Retina (tissue), 1 donor: ENCODE measurements at regions not wholly inside any gene's neighbourhood (a gene's known extent, or its start where the extent isn't known, plus 50 kb on each side); places are given as distances from the start of the nearest gene placed in this dataset.
"Not testable (repeated sequence)": the region's sequence is repeated elsewhere in the genome, so short reads cannot be mapped to it uniquely, and the experiment has no call there.

Experiments used
- DNase-seq: peaks from one replicate; pipeline ENCODE4 v3.0.0-alpha.2; 2016

DNA sequence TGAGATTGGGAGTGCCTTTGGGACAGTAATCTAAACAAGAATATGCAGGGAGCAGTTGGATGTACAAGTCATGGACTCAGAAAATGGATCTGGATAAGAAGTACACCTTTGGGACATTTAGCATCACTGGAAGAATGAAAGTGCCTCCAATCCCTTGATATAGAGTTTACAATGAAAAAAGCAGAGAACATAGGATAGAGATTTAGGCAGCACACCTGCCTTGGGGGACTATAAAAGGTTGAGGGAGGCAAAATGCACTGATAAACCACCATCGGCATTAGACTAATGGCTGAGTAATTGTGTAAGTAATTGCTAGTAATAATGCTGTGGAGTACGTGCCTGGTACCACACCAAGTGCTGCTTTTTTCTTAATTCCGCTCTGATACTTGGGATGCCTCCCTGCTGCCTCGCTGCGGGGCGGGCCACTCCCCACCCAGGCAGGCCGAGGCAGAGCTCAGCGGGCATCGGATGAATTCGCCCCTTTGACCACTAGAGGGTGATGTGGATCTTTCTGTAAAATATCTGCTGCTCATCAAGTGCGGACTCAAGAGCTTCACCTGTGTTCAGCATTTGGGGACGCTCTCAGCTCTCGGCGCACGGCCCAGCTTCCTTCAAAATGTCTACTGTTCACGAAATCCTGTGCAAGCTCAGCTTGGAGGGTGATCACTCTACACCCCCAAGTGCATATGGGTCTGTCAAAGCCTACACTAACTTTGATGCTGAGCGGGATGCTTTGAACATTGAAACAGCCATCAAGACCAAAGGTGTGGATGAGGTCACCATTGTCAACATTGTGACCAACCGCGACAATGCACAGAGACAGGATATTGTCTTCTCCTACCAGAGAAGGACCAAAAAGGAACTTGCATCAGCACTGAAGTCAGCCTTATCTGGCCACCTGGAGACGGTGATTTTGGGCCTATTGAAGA is 99.9 kb downstream of the ANKRD18B start:
- peak; percentile 88 for DNase-seq

- DNase-seq: not testable (repeated sequence)
These were observed 104.3 kb downstream of the ANKRD18B start for GRCh38 chr9:33628318-33628717.

GRCh38 chr9:33628865-33629410 is 104.9 kb downstream of the ANKRD18B start:
- DNase-seq: no peak

DNA sequence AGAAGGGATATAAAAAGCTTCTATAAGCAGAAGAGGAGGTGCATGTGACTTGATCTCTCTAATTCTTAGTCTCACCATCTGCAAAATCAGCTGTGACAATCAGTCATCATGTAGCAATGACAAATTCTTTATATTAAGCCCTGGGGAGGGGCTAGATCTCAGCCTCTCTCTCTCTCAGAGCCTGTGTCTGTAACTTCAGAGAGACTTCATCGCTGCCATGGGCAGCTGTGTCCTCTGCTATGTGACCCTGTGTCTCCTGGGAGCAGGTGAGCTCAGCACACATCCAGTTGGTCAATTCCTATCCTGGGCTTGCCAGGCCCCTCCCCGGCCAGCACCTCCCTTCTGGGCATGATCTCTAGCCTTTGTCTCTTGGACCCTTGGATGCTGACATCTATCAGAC is 109.6 kb downstream of the ANKRD18B start:
- no peak for DNase-seq

- no peak for DNase-seq
These were observed 113.8 kb downstream of the ANKRD18B start for GRCh38 chr9:33637881-33638280.

- no peak for DNase-seq
These were observed 114.4 kb downstream of the ANKRD18B start for GRCh38 chr9:33638391-33638915.

GRCh38 chr9:33645706-33646105 is 121.7 kb downstream of the ANKRD18B start:
- DNase-seq: no peak

DNA sequence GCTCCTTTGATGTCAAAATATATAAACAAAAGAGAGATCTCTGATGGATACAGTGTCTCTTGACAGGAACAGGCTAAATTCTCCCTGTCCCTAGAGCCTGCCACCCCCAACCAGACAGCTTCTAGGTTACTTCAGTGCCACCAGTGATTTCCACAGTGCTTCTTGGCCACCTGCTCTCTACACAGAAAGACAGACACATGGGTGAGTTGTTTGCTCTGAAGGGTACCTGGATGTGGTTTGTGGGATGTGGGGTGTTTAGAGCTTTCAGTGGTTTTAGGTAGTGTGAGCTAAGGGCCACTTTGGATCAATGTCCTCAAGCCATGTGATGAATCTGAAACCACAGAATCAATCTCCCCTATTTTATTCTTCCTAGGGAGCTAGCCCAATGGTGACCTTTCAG is 125.4 kb downstream of the ANKRD18B start:
- no peak for DNase-seq

- DNase-seq: no peak
These were observed 127.1 kb downstream of the ANKRD18B start for GRCh38 chr9:33651125-33651524.

DNA sequence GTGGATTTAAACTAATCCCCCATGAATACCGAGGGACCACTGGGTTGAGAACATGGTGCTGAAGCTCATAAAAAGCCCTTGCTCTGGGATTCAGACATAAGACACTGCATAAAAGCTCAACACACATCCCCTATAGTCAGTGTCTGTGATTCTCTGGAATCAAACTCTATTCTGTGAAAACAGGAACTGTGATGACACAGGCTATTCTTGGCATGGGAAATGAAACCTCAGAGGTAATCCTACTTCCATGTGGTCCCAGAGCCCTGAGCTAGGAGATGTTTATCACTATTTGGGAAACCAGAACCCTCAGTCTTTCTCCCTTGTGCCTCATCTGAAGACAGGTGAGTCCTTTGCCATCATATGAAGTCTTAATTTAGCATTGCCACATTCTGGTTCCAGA is 135.4 kb upstream of the PRSS3 start:
- DNase-seq: no peak

GRCh38 chr9:33660772-33661171 is 134.6 kb upstream of the PRSS3 start:
- no peak for DNase-seq

DNA sequence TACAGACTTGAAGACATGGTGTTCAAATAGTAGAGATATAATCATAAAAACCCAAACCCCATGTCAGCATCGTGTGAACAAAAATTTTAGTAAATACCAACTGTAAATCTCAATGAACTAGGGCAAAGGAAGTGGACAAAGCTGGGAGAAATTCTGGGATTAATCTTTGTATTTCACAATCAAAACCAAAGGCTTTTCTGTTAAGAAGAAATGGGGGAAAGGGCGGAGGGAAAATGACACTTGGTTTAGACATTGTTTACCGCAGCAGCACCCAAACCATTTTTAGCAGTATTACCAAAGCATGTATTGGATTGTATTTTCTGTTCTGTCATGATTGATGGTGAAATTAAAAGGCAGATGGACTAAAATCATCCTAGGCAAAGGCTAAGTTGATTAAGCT is 134.2 kb upstream of the PRSS3 start:
- no peak for DNase-seq

GRCh38 chr9:33662871-33663270 is 132.5 kb upstream of the PRSS3 start:
- no peak for DNase-seq

GRCh38 chr9:33676194-33676745 is 119.1 kb upstream of the PRSS3 start:
- DNase-seq: not testable (repeated sequence)

- DNase-seq: peak; percentile 93
These were observed 118.4 kb upstream of the PRSS3 start for GRCh38 chr9:33676746-33677505.

- no peak for DNase-seq
These were observed 117.9 kb upstream of the PRSS3 start for GRCh38 chr9:33677506-33677809.

DNA sequence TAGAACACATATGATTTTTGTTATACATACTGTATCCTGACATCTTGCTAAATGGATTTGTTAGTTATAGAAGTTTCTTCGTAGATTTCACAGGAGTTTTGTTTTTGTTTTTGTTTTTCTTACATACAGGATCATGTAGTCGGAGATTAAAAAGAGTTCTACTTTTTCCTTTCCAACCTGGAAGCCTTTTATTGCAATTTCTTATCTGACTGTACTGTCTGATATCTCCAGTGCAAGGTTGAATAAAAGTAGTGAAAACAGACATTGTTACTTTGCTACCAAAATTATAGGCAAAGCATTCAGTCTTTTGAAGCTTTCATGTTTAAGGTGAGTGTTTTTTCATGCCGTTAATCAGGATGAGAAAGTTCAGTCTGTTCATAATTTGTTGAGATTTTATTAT is 117.4 kb upstream of the PRSS3 start:
- DNase-seq: no peak

- DNase-seq: no peak
These were observed 112.8 kb upstream of the PRSS3 start for GRCh38 chr9:33682551-33682950.

- DNase-seq: no peak
These were observed 110.5 kb upstream of the PRSS3 start for GRCh38 chr9:33684831-33685230.

- DNase-seq: no peak
These were observed 108.4 kb upstream of the PRSS3 start for GRCh38 chr9:33686942-33687341.

DNA sequence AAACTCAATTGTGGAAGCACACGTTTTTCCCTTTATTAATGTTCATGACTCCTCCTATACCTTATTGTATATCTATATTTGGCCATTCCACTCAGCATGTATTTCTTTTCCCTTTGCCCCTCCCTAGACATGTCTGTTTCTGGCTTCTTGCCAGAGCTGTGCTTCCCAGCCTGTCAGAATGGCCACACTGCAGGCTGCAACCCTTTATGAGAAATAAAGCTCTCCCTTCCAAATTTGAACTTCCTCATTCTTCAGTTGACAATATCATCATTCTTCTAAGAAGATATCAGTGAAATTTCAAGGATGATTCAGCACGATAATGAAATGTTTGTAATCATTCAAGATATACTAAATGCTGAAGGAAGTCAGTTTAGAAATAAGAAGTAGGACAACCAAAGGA is 107.6 kb upstream of the PRSS3 start:
- no peak for DNase-seq

DNA sequence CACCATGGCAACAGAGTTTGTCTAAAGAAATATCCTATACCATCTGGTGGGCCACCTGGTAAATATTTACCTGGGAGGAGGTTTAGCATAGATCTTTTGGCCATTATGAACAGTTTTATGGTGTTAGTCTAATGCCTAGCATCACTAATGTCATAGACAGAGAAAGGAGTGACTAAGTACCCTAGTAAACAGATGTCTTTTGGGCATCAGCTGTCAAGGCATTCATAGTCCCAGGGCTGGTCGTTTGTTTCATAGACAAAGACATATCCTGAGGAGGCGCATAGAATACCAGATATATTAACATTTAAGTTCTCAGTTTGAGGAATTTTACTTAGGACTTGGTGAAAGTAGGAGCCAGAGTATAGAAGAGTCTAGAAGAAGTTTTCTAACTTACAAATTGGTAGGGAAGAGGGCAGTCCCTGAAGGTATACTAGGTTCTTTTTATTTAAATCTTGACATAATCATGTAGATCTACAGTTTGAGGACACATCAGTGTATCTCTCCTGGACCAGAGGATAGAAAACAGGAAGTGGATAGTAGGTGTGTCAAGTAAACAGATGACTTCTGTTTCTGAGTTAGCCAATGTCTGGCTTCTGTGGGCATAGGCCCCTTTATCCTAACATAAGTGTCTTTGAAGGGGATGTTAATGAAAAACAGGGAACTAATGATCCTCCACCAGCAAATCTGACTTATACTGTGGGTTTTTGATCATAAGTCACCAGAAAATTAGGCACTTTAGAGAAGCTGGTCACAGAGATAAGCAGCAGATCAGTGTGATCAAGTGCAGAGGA is 105.0 kb upstream of the PRSS3 start:
- no peak for DNase-seq

- DNase-seq: no peak
These were observed 100.1 kb upstream of the PRSS3 start for GRCh38 chr9:33695299-33695698.
